GM23338 (cell line): ENCODE measurements at regions not wholly inside any gene's neighbourhood (a gene's known extent, or its start where the extent isn't known, plus 50 kb on each side); places are given as distances from the start of the nearest gene placed in this dataset.

Source experiments
- CREB1 ChIP-seq: fragments of 250-450 bp; sonication (Bioruptor Pico); IDR thresholded peaks from 2 replicates; pipeline ENCODE4 v1.5.0; 2020; ENCODE audit warnings: low read depth, mild to moderate bottlenecking, moderate library complexity
- EZH2 ChIP-seq: fragments of 200-600 bp; sonication (generic); IDR thresholded peaks from one replicate; pipeline ENCODE4 v1.8.0; 2017; ENCODE audit warnings: antibody characterized with exemption, mild to moderate bottlenecking, low read depth; ENCODE audit not compliant: unreplicated experiment
- EZH2phosphoT487 ChIP-seq: fragments of 200-600 bp; sonication (generic); IDR thresholded peaks from one replicate; pipeline ENCODE4 v1.8.1; 2018; ENCODE audit warnings: antibody characterized with exemption; ENCODE audit not compliant: unreplicated experiment
- JUNB ChIP-seq: IDR thresholded peaks from one replicate; pipeline ENCODE4 v1.6.1; 2016; ENCODE audit warnings: antibody characterized with exemption; ENCODE audit not compliant: unreplicated experiment
- NANOG ChIP-seq: IDR thresholded peaks from 2 replicates; pipeline ENCODE4 v1.6.1; 2016; ENCODE audit warnings: antibody characterized with exemption, borderline replicate concordance
- POLR2AphosphoS5 ChIP-seq: IDR thresholded peaks from 2 replicates; pipeline ENCODE4 v1.6.1; 2016; ENCODE audit warnings: antibody characterized with exemption, low read depth
- REST ChIP-seq: IDR thresholded peaks from one replicate; pipeline ENCODE4 v1.6.1; 2018; ENCODE audit warnings: antibody characterized with exemption; ENCODE audit not compliant: unreplicated experiment
- ZNF114 ChIP-seq: fragments of 250-450 bp; sonication (Bioruptor Pico); IDR thresholded peaks from 2 replicates; pipeline ENCODE4 v1.5.0; 2020; ENCODE audit warnings: mild to moderate bottlenecking, moderate library complexity
- ZNF331 ChIP-seq: fragments of 250-450 bp; sonication (Bioruptor Pico); IDR thresholded peaks from 2 replicates; pipeline ENCODE4 v1.5.0; 2020; ENCODE audit warnings: low read depth, mild to moderate bottlenecking, moderate library complexity
- ZNF462 ChIP-seq: fragments of 250-450 bp; sonication (Bioruptor Pico); IDR thresholded peaks from 2 replicates; pipeline ENCODE4 v1.5.0; 2020; ENCODE audit warnings: mild to moderate bottlenecking, moderate library complexity

DNA sequence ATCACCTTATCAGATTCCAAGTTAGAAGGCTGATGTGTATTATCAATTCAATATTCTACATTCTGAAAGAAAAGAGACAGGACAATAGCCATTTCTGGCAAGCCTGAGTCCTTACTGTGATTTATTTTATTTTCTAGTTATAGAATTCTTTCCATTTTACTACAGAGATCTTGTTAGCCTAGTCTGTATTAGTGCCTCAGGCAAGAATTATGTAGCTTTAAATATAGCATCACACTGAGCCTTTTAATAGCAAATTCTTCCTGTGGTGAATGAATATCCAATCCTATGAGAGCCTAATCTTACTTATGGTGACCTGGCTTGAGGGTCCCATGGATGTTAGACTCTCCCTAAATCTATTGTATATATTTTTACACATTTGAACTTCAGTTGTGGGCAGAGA is 732.8 kb upstream of the CITED2 start (continued):
- no peak for TF ChIP-seq ZNF462 (CRISPR knock-in tag)
- no peak for TF ChIP-seq JUNB
- no peak for TF ChIP-seq ZNF114 (CRISPR knock-in tag)
- no peak for TF ChIP-seq POLR2AphosphoS5
- no peak for TF ChIP-seq EZH2phosphoT487
- no peak for TF ChIP-seq EZH2
- no peak for TF ChIP-seq CREB1 (CRISPR knock-in tag)
- TF ChIP-seq NANOG: no peak
- no peak for TF ChIP-seq ZNF331 (CRISPR knock-in tag)
- TF ChIP-seq REST: no peak
